ENCODE measurements at regions not wholly inside any gene's neighbourhood (a gene's known extent, or its start where the extent isn't known, plus 50 kb on each side); places are given as distances from the start of the nearest gene placed in this dataset.

- no peak for DNase-seq
- intact Hi-C loops (cut with DNase I): no loop called here
These were observed 53.2 kb downstream of the DNAAF9 start for GRCh38 chr20:3354247-3354646.

GRCh38 chr20:3353646-3354045 lies 53.8 kb downstream of the DNAAF9 start:
- intact Hi-C loops (cut with DNase I): no loop called here
- peak in 6 of 42 donors; percentile 13 to 68 (median 36) for DNase-seq

- DNase-seq: no peak
- intact Hi-C loops (cut with DNase I): no loop called here
These were observed 55.3 kb downstream of the DNAAF9 start for GRCh38 chr20:3352202-3352601.

GRCh38 chr20:3350422-3350821 lies 57.0 kb downstream of the DNAAF9 start:
- intact Hi-C loops (cut with DNase I): no loop called here
- DNase-seq: no peak

- intact Hi-C loops (cut with DNase I): no loop called here
- no peak for DNase-seq
These were observed 57.7 kb downstream of the DNAAF9 start for GRCh38 chr20:3349786-3350185.

DNA sequence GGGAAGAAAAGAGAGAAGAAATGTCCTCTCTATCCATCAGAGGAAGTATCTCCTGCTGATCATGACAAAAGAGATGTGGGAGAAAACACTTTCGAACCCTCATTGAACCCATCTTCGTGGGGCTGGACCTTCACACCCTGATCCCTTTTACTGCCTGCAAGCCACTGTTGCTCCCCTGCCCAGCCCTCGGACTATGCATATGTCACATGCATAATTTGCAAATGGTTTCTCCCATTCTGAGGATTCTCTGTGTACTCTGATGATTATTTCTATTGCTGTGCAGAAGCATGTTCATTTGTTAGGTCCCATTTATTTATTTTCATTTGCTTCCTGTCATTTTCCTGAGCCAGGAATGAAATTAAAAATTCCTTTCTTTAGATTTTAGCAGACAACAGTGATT lies 64.7 kb downstream of the DNAAF9 start:
- DNase-seq: no peak
- intact Hi-C loops (cut with DNase I): no loop called here

DNA sequence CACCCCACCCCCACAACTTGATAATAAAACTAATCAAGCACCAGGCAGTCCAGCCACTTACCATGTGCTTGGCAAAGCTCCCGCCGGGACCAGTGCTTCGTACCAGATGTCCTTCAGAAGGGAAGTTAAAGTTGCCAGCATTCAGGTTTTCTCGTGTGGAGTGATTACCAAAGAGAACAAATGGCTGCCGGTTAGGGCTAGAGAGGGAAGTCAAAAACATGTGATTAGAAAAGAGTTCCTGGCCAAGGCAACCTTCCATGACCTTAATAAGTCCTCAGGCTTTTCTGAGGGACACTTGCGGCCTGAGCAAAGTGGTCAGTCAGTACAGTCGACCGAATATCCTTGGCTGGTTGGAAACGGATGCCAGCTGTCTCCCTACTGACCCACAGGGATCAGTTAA lies 67.0 kb downstream of the DNAAF9 start:
- intact Hi-C loops (cut with DNase I): no loop called here
- peak in 33 of 42 donors; percentile 18 to 71 (median 45) for DNase-seq

GRCh38 chr20:3339571-3339970 lies 67.9 kb downstream of the DNAAF9 start:
- DNase-seq: no peak
- intact Hi-C loops (cut with DNase I): no loop called here

DNA sequence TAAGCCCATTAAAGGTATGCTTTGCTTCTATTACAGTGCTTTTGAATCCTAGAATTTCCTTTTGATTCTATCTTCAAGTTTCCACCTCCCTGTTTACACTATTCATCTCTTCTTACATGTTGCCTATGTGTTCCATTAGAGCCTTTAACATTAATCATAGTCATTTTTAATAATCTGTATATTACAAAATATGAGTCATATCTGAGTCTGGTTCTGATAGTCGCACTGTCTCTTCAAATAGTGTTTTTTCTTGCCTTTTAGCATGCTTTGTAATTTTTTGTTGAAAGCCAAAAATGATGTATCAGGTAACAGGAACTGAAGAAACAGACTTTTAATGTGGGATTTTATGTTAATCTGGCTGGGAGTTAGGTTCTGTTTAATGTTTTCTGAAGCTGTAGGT lies 68.4 kb downstream of the DNAAF9 start:
- intact Hi-C loops (cut with DNase I): no loop called here
- no peak for DNase-seq

DNA sequence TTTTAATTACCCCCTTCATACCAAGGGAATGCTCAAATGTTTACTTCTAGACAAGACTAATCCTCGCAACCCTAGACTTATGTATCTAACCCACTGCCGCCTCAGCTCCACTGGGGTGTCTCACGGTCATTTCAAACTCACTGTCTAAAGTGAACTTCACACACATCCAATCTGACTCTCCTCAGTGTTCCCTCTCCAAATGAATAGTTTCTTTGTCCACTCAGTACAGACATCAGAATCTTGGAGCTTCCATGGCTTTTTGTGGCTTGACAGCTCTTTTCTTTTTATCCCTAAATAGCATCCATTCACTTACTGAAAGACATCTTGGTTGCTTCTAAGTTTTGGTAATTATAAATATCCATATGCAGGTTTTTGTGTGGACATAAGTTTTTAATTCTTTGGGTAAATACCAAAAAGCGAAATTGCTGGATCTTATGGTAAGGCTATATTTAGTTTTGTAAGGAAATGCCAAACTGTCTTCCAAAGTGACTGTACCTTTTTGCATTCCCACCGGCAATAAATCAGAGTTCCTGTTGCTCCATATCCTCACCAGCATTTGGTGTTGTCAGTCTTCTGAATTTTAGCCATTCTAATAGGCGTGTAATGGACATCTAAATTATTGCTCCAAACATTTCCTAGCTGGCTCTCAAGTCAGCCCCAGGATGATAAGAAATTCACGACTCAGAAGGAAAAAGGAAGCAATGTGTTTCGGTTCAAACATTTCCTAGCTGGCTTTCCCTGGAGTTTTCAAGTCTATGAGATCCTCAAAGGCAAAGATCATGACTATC lies 73.1 kb downstream of the DNAAF9 start:
- peak in 2 of 42 donors; percentile 8 to 15 for DNase-seq
- intact Hi-C loops (cut with DNase I): no loop called here

GRCh38 chr20:3330046-3330741 lies 77.3 kb downstream of the DNAAF9 start:
- no peak for DNase-seq
- intact Hi-C loops (cut with DNase I): no loop called here

- intact Hi-C loops (cut with DNase I): no loop called here
- DNase-seq: no peak
These were observed 79.0 kb downstream of the DNAAF9 start for GRCh38 chr20:3328501-3328900.

GRCh38 chr20:3326779-3327521 lies 80.5 kb downstream of the DNAAF9 start:
- DNase-seq: no peak
- intact Hi-C loops (cut with DNase I): no loop called here

- intact Hi-C loops (cut with DNase I): no loop called here
- no peak for DNase-seq
These were observed 81.6 kb downstream of the DNAAF9 start for GRCh38 chr20:3325864-3326263.

DNA sequence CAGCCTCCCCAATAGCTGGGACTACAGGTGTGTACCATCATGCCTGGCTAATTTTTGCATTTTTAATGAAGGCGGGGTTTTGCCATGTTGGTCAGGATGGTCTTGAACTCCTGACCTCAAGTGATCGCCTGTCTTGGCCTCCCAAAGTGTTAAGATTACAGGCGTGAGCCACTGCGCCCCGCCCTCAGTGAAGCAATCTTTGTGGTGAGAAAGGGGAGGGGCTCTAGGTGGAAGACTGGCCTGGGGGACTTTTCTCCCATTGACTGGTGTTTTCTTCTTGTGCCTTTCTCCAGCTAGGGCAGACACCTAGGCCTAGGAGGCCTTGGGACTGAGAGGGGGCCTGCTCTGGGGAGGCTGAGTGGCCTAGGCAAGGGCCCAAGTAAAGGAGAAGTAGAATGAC lies 84.1 kb downstream of the DNAAF9 start:
- intact Hi-C loops (cut with DNase I): no loop called here
- no peak for DNase-seq

- DNase-seq: no peak
- intact Hi-C loops (cut with DNase I): loop anchor here (10.0 kb wide), 1 partner anchor 274 kb away; the partner anchor contains the start of genes GNRH2 and MRPS26
These were observed 79.4 kb upstream of the SLC4A11 start for GRCh38 chr20:3318226-3318884.

- DNase-seq: peak in 12 of 42 donors; percentile 9 to 51 (median 24)
- intact Hi-C loops (cut with DNase I): loop anchor here (10.0 kb wide), 1 partner anchor 271 kb away; the partner anchor contains the start of genes GNRH2 and MRPS26
These were observed 77.1 kb upstream of the SLC4A11 start for GRCh38 chr20:3316136-3316535.

DNA sequence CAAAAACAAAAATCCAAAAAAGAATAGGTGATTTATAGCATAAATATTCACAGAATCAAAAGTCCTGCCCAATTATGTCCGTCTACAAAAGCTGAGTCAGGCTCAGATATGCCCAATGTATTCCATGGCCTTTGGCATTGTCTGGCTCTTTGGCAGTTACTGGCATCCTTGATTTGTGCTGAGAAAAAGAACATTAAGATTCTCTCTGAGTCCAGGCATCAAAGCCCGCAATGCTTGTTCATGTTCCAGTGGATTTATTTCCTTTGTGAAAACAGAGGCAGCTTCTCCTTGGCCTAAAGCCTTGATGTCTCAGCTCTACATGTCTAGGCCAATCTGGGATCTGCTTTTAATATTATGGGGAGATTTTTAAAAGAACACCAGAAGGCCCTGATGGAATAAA lies 76.1 kb upstream of the SLC4A11 start:
- DNase-seq: peak in 4 of 42 donors; percentile 17 to 61 (median 36)
- intact Hi-C loops (cut with DNase I): loop anchor here (10.0 kb wide), 1 partner anchor 270 kb away; the partner anchor contains the start of genes GNRH2 and MRPS26

GRCh38 chr20:3314391-3314790 lies 75.4 kb upstream of the SLC4A11 start:
- intact Hi-C loops (cut with DNase I): loop anchor here (10.0 kb wide), 1 partner anchor 270 kb away; the partner anchor contains the start of genes GNRH2 and MRPS26
- DNase-seq: no peak
